ENCODE measurements at regions not wholly inside any gene's neighbourhood (a gene's known extent, or its start where the extent isn't known, plus 50 kb on each side); places are given as distances from the start of the nearest gene placed in this dataset.
"Not testable (repeated sequence)": the region's sequence is repeated elsewhere in the genome, so short reads cannot be mapped to it uniquely, and the experiment has no call there.

DNA sequence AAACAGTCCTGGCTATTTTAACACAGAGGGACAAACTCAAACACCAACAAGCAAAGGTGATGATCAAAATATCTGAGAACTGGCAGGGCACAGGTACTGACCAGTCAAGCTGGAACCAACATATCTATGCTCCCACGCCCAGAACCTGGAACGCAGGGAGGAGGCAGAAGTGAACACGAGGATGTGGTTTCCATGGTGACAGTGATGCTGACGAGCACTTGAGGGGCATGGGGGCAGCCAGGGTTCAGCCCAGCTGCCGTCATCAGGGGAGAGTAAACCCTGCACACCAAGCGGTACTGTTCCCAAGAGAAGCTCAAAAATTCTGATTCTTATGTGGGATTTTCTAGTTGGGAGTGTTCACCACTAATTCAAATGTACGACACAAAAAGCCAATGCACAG lies 113.6 kb upstream of the SFSWAP start:
- no peak for DNase-seq

DNA sequence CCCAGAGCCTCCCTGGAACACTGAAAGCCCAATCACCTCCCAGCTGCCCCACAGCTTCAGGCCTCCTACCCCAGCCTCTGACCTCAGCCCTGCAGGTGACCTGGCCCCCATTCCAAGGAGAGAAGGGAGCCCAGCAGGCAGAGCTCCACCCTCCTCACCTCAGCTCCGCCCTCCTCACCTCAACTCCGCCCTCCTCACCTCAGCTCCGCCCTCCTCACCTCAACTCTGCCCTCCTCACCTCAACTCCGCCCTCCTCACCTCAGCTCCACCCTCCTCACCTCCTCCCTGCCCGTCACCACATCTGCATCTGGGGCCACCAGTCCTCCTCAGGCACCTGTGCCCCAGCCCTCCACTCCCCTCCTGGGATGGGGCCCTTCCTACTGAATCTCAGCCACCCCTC lies 112.2 kb upstream of the SFSWAP start:
- DNase-seq, result no peak

DNA sequence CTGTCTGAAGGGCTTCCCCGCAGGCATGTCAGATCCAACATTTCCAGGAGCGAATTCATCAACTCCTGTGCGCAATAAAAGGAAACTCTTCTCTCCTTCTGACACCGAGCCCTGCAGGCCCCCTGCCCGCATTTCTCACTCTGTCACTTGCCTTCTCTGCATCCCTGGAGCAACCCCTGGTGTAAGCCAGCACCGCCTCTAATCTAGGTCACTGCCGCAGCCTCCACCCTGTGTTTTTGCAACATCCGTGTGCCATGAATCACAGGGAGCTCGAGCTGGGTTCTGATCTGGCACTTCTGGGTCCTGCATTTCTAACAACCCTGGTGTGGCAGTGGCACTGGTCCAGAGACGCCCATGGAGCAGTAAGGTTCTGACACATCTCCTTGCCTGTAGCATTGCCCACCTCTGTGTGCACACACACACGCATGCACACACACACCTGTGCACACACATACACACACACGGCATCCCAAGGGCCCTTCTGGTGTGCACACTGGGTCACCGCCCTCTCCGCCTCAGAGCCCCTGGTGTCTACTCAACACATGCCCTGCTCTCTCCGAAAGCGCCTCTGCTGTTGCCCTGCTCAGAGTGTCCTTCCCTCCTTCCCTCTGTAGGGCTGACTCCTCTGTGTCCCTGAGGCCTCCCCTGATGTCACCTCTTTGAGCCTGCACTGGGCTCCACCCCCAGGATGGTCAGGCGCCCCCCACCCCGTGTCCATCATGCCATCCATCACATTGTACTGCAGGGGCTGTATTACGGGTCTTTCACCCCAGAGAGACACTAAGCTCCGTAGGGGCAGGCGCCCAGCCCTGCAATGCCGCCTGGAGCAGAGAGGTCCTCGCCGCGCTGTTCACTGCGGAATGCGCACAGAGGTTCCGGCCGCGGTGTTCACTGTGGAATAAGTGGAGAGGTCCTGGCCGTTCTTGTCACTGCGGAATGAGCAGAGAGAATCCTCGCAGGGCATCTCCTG lies 111.4 kb upstream of the SFSWAP start:
- DNase-seq, result no peak

DNA sequence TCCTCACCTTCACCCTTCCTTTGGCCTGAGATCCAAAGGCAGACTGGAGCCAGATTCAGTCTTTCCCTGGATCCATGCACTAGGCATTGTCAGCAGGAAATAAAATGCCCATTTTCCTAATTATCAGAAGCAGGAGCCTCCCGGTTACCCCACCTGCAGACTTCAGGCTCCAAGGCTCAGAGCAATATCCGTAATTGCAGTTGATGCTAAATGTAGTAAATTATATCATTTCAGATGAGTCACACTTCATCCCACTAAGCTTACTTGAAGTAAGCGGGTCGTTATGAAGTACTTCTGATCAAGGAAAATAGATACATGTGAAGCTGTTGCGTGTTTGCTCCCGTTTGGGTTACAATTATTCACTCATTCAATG lies 110.7 kb upstream of the SFSWAP start:
- DNase-seq, result no peak

DNA sequence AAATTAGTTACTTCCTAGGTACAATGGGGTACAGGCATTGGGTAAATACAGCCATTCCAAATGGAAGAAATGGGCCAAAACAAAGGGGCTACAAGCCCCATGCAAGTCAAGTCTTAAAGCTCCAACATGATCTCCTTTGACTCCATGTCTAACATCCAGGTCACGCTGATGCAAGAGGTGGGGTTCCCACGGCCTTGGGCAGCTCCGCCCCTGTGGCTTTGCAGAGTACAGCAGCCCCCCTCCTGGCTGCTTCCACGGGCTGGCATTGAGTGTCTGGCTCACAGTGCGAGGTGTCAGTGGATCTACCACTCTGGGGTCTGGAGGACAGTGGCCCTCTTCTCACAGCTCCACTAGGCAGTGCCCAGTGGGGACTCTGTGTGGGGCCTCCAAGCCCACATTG lies 109.4 kb upstream of the SFSWAP start:
- not testable (repeated sequence) for DNase-seq

DNA sequence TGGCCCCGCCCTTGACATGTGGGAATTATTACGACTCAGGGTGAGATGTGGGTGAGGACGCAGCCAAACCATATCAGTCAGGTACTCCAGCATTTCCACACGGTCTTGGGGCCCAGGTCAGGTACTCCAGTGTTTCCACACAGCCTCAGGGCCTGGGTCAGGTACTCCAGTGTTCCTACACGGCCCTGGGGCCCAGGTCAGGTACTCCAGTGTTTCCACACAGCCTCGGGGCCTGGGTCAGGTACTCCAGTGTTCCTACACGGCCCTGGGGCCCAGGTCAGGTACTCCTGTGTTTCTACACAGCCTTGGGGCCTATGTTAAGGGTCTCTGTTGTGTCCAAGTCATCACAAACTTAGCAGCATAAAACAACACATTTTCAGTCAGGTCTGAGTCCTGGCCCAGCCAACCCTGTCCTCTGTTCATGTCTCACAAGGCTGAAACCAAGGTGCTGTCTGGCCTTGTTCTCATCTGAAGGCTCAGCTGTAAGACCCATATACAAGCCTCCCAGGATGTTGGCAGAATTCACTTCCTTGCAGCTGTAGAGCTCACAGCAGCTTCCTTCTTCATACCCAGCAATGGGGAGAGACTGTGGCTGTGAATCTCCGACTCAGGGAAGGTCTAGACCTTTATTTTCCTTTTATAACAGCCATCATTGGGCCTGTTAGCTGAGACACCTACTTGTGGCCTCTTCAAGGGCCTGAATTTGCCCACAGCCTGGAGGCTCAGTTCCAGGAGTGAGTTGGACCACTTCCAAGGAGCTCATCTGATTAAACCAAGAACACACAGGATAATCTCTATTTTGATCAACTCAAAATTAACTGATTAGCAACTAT lies 107.6 kb upstream of the SFSWAP start:
- DNase-seq, result no peak

DNA sequence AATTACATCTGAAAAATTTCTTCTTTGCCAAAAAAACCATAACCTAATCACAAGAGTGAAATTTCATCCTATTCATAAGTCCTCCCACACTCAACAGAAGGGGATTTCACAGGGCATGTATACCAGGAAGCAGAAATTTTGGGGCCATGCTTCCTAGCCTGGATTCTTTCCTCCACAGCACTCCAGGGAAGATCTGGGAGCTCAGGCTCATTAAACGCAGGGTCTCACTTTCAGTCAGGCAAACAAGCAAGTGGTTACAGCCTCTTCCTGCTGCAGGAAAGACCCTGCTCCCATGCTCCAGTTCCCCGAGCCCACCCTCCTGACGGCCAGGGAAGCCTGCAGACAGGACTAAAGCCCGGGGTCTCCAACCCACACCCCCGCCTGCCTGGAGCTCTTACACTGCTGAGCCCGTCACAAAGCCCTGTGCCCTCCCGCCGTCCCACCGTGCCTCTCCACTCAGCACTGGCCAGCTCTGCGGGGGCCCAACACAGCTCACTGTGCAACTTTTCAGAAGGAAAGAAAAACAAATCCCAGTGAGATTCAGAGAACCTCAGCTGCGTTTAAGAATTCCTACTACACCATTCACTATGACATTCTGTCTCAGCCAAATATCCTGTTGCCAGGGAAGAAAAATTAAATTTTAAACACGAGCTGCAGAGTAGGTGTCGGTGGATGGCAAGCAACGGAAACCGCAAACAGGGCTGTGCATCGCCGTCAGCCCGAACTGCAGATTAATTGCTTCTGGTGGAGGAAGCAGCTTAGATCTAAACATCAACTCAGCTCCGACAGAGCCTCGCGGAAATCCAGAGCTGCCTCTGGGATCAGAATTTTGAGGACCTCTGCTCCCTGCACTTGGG lies 106.7 kb upstream of the SFSWAP start:
- DNase-seq, result no peak

DNA sequence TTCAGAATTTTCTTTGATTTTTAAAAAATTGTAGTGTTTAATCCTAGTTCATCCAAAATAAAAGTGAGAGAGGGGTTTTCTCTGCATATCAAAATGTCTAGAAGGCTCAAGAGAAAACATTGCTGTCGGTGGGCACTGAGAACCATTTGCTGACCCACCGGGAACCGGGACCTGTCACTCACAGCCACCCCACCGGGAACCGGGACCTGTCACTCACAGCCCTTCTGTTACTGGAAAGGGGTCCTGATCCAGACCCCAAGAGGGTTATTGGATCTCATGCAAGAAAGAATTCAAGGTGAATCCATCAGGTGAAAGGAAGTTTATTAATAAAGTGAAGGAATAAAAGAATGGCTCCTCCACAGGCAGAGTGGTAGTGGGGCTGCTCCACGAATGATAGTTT lies 106.0 kb upstream of the SFSWAP start:
- no peak for DNase-seq

DNA sequence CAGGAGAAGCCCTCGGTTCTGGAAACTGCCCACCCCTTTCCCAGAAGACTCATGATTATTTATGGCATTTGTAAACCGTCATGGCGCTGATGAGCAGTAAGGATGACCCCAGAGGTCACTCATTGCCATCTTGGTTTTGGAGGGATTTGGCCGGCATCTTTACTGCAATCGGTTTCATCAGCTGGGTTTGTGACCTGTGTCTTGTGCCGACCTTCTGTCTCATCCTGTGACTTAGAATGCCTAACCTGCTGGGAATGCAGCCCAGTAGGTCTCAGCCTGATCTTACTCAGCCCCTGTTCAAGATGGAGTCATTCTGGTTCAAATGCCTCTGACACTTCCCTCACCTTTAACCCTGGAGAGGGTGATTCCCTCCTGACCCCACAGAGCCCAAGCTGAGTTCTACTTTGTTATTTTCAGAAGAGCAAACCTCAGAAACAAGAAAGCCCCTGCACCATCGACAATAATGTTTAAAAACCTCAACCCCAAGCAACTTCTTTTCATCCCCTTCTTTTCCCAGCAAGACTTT lies 105.5 kb upstream of the SFSWAP start:
- no peak for DNase-seq

DNA sequence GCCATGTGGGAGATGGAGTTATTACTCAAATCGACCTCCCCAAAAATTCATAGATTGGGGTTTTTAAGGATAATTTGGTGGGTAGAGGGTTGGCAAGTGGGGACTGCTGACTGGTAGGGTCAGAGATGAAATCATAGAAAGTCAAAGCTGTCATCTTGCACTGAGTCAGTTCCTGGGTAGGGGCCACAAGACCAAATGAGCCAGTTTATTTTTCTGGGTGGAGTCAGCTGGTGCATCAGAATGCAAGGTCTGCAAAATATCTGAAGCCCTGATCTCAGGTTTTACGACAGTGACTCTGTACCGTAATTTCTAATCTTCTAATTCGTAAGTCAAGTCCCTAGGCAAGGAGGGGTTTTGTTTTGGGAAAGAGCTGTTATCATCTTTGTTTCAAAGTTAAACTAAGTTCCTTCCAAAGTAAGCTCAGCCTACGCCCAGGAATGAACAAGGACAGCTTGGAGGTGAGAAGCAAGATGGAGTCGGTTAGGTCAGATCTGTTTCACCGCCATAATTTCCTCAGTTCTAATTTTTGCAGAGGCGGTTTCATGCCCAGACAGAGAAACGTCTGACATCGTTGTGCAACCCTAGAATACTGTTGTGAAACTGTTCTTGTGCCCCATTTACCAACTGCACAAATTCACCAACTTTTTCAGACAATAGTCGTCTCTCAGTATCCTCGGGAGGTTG lies 104.5 kb upstream of the SFSWAP start:
- no peak for DNase-seq

DNA sequence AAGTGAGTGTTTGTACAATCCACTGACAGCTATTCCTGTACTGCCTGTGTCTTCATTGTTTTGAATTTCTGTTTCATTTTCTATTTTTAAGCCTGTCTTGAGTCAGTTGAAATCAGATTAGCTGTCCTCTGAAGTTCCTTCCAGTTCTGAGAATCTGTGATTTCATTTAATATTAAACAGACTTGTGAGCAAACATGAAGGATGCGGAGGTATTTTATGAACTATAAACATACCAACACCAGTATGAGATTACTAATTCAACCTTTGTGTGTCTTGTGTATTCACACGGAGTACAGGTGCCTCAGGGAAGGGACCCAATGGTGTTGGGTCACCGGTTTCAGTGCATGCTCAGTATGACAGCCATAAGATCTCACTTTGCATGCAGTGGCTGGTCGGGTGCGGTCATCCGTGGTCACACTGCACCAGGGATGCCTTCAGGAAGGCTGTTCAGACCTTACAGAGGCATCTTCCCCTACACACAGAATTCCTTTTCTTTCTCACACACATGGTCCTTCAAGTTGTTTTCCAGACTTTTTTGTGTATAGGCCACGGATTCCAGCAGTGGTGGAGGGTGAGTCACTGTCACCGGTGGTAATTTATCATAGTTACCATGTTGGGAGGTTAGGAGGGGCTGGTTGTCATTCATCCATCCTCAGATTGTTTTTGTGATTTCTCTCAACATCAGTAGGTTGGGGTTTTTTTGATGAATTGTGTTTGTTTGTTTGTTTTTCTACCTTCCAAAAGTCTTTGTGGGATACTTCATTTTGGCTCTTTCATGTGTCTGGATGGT lies 103.0 kb upstream of the SFSWAP start:
- DNase-seq, result no peak

DNA sequence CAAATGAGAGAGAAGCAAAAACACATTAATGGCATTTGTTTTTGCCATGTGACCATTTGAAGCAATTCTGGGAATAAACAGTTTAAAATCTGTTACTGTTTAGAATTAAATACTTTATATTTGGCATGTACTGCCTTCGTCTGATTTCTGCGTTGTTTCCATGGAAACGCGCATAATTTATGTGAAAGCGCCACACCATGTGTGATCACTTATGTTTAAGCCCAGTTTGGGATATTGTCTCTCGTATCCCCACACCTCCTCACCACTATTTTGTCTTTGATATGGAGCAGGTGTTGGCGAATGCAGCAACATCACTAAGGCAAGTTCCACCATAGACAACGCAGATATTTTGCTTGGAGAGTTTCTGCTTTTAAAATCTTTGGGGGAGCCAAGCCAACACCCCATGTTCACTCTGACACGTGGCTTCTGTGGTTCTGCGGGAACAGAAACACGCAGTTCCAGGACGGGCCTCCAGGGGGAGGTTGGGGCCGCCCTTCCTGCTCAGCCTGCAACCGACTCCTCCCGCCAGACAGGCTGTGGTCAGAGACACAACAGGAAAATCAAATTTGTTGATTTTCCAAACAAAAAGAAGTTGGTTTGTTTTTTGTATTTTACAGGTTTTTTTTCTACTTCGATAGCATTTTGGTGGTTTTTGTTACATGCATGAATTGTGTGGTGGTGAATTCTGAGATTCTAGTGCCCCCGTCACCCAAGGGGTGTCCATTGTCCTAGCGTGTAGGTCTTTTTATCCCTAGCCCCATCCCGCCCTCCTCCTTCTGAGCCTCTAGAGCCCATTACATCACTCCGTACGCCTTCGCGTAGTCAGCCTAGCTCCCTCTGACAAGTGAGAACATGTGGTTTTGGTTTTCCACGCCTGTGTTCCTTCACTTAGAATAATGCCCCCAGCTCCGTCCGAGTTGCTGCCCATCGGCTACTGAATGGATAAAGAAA lies 101.9 kb upstream of the SFSWAP start:
- DNase-seq, result peak; percentile 85

DNA sequence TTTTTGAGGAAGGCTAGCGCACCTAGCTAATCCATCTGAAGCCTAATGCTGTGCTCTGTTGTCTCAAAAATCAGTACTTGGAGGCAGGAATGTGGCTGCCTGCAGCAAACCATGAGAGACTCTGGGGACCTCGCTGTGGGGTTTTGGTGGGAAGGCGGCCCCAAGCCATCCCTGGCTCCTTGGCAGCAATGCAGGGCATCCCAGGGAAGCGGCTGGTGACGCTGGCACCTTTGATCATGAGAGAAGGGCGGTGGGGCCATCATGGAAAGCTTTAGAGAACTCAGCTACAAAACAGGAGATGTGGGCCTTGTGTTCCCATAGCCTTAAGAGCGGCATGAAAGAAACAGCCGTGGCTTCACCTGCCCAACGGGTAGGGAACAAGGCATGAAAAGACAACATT lies 101.1 kb upstream of the SFSWAP start:
- DNase-seq, result no peak

DNA sequence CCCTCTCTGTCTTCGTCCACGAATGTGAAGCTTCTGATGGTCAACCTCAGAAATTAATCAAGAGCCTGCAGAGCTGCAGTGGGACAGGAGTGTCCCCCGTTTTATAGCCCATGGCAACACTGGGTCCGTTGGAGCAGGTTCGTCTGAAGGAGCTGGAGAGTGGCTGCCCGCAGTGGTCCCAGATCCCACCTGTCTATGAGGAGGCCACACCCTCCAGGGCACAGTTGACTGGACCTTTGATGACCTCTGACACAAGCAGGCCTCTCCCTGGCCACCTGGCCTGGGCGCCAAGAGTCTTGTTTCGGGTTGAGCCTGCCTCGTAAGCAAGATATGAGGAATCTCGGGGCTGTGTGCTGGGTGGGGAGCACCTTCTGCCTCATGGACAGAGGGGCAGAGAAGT lies 100.7 kb upstream of the SFSWAP start:
- DNase-seq, result no peak

DNA sequence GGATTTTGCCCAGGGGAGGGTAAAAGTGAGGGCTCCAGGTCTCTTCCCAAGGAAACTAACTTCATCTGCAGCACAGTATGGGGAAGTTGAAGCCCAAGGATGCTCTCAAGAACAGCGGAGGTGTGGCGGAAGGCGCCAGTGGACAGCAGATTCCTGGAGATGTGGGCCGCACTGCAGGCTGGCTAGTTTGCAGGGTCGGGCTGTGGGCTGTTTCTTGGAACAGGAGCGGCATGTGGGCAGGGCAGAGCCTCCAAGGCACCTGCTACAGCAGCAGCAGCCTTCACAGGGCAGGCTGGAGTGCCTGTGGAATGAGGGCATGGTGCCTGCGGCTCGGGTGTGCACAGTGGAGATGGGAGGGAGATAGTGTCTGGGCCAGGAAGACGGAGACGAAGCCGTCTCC lies 100.0 kb upstream of the SFSWAP start:
- no peak for DNase-seq

DNA sequence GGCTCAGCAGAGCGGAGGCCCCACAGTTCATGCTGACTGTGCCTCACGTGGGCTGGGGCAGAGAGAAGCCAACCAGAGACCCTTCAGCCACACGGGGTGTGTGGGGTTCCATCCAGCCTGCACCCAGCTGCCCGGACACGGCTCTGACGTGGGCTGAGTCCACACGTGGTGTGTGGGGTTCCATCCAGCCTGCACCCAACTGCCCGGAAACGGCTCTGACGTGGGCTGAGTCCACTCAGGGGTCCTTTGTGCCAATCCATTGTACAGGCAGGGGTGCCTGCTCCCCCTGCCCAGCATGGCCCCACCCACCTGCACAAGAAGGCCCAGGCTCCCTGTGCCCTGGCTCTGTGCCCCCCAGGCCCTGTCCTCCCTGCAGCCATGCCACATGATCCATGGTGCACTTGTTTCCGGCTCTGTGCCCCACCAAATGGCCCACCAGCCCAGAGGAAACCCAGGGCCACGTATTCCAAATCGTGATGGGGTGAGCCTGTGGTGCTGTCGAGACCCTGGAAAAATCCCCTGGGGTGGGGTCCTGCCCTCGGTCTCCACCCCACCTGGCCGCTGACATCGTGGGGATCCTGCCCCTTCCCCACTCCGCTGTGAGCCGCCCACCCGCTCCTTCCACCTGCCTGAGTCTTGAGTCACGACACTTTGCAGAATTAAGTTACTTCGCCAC lies 99.3 kb upstream of the SFSWAP start:
- DNase-seq, result no peak

DNA sequence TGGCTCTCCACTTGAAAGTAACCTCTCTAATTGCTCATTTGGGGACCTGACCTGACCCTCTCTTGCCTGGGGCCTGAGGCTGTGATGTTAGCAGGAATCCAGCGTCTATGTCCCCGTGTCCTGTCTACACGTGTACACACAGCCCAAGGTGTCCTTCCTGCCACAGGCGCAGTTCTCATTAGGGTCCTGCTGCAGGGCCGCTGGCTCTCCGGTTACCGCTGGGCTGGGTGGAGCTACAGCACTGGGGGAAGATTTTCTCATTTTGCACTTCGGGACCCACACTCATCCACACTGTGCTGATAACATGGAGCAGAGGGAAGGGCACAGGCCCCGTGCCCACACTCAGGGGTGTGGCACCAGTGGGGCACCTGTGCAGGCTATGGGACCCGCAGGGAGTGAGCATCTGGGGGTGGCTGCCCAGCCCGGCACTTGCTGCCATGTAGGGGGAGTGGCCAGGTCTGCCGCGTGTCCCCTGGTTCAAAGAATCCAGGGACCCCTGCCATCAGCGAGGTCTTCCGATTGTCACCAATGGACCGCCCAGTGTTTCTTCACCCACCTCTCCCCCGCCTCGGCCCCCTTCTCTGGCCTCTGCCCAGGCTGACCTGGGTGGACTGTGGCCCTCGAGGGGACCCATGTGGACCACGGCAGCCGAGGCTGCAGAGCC lies 98.7 kb upstream of the SFSWAP start:
- DNase-seq, result no peak

DNA sequence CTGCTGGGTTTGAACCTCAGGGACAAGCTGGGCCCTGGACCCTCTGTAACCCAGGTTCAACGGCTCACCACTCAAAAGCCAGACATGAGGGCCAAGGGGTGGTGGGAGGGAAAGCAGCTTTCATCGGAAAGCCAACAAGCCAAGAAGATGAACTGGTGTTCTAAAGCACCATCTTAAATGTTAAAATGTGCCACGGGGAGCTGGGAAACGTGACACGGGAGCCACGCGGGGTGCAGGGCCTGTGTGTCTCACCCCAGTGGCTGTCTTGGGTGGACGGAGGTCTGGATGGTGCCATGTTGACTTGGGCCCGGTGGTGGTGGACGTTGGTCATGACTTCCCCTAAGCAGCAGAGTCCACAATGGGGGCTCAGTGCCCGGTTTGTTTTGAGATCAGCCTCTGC lies 97.7 kb upstream of the SFSWAP start:
- DNase-seq, result no peak
